CD4-positive, alpha-beta T cell (primary cell): ENCODE measurements at regions not wholly inside any gene's neighbourhood (a gene's known extent, or its start where the extent isn't known, plus 50 kb on each side); places are given as distances from the start of the nearest gene placed in this dataset.
"Not testable (repeated sequence)": the region's sequence is repeated elsewhere in the genome, so short reads cannot be mapped to it uniquely, and the experiment has no call there.

Experiments used
- ATAC-seq: fragments of 200-7000 bp; cut with Tn5 transposase; one replicate; pipeline ENCODE4 v1.10.0; 2022; ENCODE audit warnings: mild to moderate bottlenecking; ENCODE audit not compliant: poor library complexity
- CTCF ChIA-PET: fragments of 350-600 bp; sonication (Branson Sonifier 250); formaldehyde crosslinking; loops from one replicate; lab custom pipeline; 2021; ENCODE audit warnings: antibody characterized with exemption, inconsistent platforms; lab: Charles Lee
- POLR2A ChIA-PET: fragments of 350-600 bp; sonication (Branson Sonifier 250); formaldehyde crosslinking; loops from one replicate; lab custom pipeline; 2021; ENCODE audit warnings: antibody characterized with exemption, inconsistent platforms; lab: Charles Lee
- DNase-seq, 14 experiments: peaks; one replicate each; pipeline ENCODE4 v3.0.0-alpha.2; 2013 to 2020; ENCODE audit warnings: mixed read lengths in 2 of 14
- H3K27ac ChIP-seq, 2 donors: one replicate each; pipeline versions ENCODE4 v1.5.1 to v1.7.0; 2013; ENCODE audit warnings: low read length in 2 of 2, low read depth in 1 of 2, mild to moderate bottlenecking in 1 of 2
- H3K27me3 ChIP-seq, 2 experiments: 1 replicate in 1 of 2; 2 replicates in 1 of 2; pipeline versions ENCODE4 v1.6.1 to v1.7.0; 2013; ENCODE audit warnings: low read length in 2 of 2, control low read depth in 1 of 2, mild to moderate bottlenecking in 1 of 2, moderate library complexity in 1 of 2; ENCODE audit not compliant: insufficient read depth in 2 of 2, control insufficient read depth in 1 of 2
- H3K36me3 ChIP-seq: one replicate; pipeline ENCODE4 v1.6.1; 2013; ENCODE audit warnings: low read length, control low read depth; ENCODE audit not compliant: insufficient read depth
- H3K4me1 ChIP-seq: one replicate; pipeline ENCODE4 v1.6.1; 2013; ENCODE audit warnings: low read length, control low read depth; ENCODE audit not compliant: insufficient read depth
- H3K4me3 ChIP-seq: one replicate; pipeline ENCODE4 v1.5.1; 2013; ENCODE audit warnings: mild to moderate bottlenecking, low read length, moderate library complexity
- H3K9me3 ChIP-seq, 2 experiments: 1 replicate in 1 of 2; 2 replicates in 1 of 2; pipeline versions ENCODE4 v1.6.1 to v1.7.0; 2013; ENCODE audit warnings: low read length in 2 of 2, mild to moderate bottlenecking in 2 of 2, control low read depth in 1 of 2, moderate library complexity in 1 of 2; ENCODE audit not compliant: control insufficient read depth in 1 of 2, insufficient read depth in 1 of 2
- H3K27ac Mint-ChIP-seq: one replicate; pipeline ENCODE4 v1.8.0; 2020; ENCODE audit warnings: mixed read lengths
- H3K27me3 Mint-ChIP-seq: one replicate; pipeline ENCODE4 v1.8.0; 2021; ENCODE audit warnings: mixed read lengths
- H3K36me3 Mint-ChIP-seq: one replicate; pipeline ENCODE4 v1.8.0; 2021; ENCODE audit warnings: low read depth, mixed read lengths
- H3K4me1 Mint-ChIP-seq: one replicate; pipeline ENCODE4 v1.8.0; 2021; ENCODE audit warnings: low read depth, mixed read lengths
- H3K4me3 Mint-ChIP-seq: one replicate; pipeline ENCODE4 v1.8.0; 2020; ENCODE audit warnings: mild to moderate bottlenecking, mixed read lengths
- H3K9me3 Mint-ChIP-seq: one replicate; pipeline ENCODE4 v1.8.0; 2020; ENCODE audit warnings: mixed read lengths
- CTCF ChIP-seq: fragments of 200-600 bp; IDR thresholded peaks from one replicate; pipeline ENCODE4 v1.8.0; 2022; ENCODE audit warnings: antibody characterized with exemption, mild to moderate bottlenecking
- intact Hi-C, 2 experiments: fragments of 100-400 bp; cut with DNase I in 1 of 2; cut with micrococcal nuclease in 1 of 2; formaldehyde crosslinking; loops; one replicate each; pipeline versions ENCODE4 v1.15.1 to v1.9.0; 2023 to 2025; cut with DNase I, micrococcal nuclease

GRCh38 chr7:106447318-106447847 lies 162.6 kb upstream of the NAMPT start:
- intact Hi-C loops, result no loop called here

GRCh38 chr7:106445366-106445765 lies 160.6 kb upstream of the NAMPT start:
- H3K4me1 ChIP-seq, H3K36me3 Mint-ChIP-seq, CTCF ChIA-PET, DNase-seq, POLR2A ChIA-PET, H3K27ac Mint-ChIP-seq, ATAC-seq, H3K27ac ChIP-seq, H3K9me3 ChIP-seq, H3K4me1 Mint-ChIP-seq, H3K9me3 Mint-ChIP-seq, H3K27me3 ChIP-seq, H3K4me3 Mint-ChIP-seq, intact Hi-C loops, H3K36me3 ChIP-seq, H3K4me3 ChIP-seq: not testable (repeated sequence)
- peaks cover 48% of the 10 kb centered on the region for H3K27me3 Mint-ChIP-seq

More at GRCh38 chr7:106447318-106447847, 162.6 kb upstream of the NAMPT start:
- no peak overlapping the region for H3K4me3 Mint-ChIP-seq
- no peaks in the 10 kb centered on the region for H3K36me3 Mint-ChIP-seq
- no peak overlapping the region for H3K4me3 ChIP-seq
- no peaks in the 10 kb centered on the region for H3K4me1 ChIP-seq
- ChIA-PET CTCF (no interaction called here), POLR2A (no interaction called here)
- H3K9me3 Mint-ChIP-seq, result peaks cover 8% of the 10 kb centered on the region
- H3K27ac Mint-ChIP-seq, result no peak overlapping the region
- TF ChIP-seq CTCF, result no peak
- no peaks in the 10 kb centered on the region for H3K4me1 Mint-ChIP-seq
- peaks cover 51% of the 10 kb centered on the region for H3K27me3 Mint-ChIP-seq
- no peaks in the 10 kb centered on the region for H3K36me3 ChIP-seq
- no peak overlapping the region for H3K27ac ChIP-seq
- no peak for DNase-seq
- no peak for ATAC-seq
- H3K27me3 ChIP-seq, result peaks cover 0 to 2% of the 10 kb centered on the region in 2 experiments
- peaks cover 0 to 7% of the 10 kb centered on the region in 2 experiments for H3K9me3 ChIP-seq

- Mint-ChIP-seq H3K4me1 (no peaks in the 10 kb centered on the region), H3K27me3 (peaks cover 51% of the 10 kb centered on the region), H3K9me3 (no peaks in the 10 kb centered on the region), H3K27ac (no peak overlapping the region), H3K36me3 (no peaks in the 10 kb centered on the region), H3K4me3 (no peak overlapping the region)
- intact Hi-C loops, result no loop called here
- no peaks in the 10 kb centered on the region for H3K36me3 ChIP-seq
- H3K4me1 ChIP-seq, result no peaks in the 10 kb centered on the region
- ChIA-PET CTCF (no interaction called here), POLR2A (no interaction called here)
- TF ChIP-seq CTCF, result no peak
- H3K27ac ChIP-seq, result no peak overlapping the region
- DNase-seq (no peak), ATAC-seq (no peak)
- H3K9me3 ChIP-seq, result no peaks in the 10 kb centered on the region
- H3K4me3 ChIP-seq, result no peak overlapping the region
- H3K27me3 ChIP-seq, result peaks cover 0 to 2% of the 10 kb centered on the region in 2 experiments
Measured at GRCh38 chr7:106444068-106444655, 159.4 kb upstream of the NAMPT start.

DNA sequence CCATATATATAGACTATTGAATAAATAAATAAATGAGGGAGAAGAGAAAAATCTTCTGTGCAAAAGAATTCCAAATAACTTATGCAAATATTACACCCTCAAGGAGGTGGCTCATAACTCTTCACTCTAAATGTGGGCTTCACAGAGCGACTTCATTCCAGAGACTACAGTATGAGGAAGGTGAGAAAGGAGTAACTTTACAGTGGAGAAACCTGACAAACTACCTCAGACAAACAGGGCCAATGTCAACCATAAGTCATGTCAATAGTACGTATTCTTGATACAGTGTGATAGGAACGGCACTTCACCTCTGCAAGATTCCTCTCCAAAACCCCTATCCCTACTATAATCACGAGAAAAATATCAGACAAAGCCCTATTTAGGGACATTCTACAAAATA lies 158.4 kb upstream of the NAMPT start:
- no peaks in the 10 kb centered on the region for H3K36me3 Mint-ChIP-seq
- no peaks in the 10 kb centered on the region for H3K9me3 Mint-ChIP-seq
- H3K27me3 ChIP-seq, result peaks cover 0 to 2% of the 10 kb centered on the region in 2 experiments
- POLR2A ChIA-PET, result no interaction called here
- DNase-seq (no peak), ATAC-seq (no peak)
- H3K27ac Mint-ChIP-seq, result no peak overlapping the region
- peaks cover 54% of the 10 kb centered on the region for H3K27me3 Mint-ChIP-seq
- intact Hi-C loops, result no loop called here
- no peaks in the 10 kb centered on the region for H3K4me1 ChIP-seq
- no peak overlapping the region for H3K4me3 Mint-ChIP-seq
- H3K27ac ChIP-seq, result no peak overlapping the region
- H3K4me1 Mint-ChIP-seq, result no peaks in the 10 kb centered on the region
- no peak overlapping the region for H3K4me3 ChIP-seq
- no peaks in the 10 kb centered on the region for H3K9me3 ChIP-seq
- H3K36me3 ChIP-seq, result no peaks in the 10 kb centered on the region
- no peak for TF ChIP-seq CTCF
- CTCF ChIA-PET, result no interaction called here
